Liver (tissue), 3 donors: ENCODE measurements at regions not wholly inside any gene's neighbourhood (a gene's known extent, or its start where the extent isn't known, plus 50 kb on each side); places are given as distances from the start of the nearest gene placed in this dataset.
"Not testable (repeated sequence)": the region's sequence is repeated elsewhere in the genome, so short reads cannot be mapped to it uniquely, and the experiment has no call there.

ENCODE experiments used
- ATF3 ChIP-seq: IDR thresholded peaks from 2 replicates; pipeline ENCODE4 v1.6.1; 2016; ENCODE audit warnings: antibody characterized with exemption
- CTCF ChIP-seq: fragments of 150-350 bp; IDR thresholded peaks from 2 replicates; pipeline ENCODE4 v1.5.1; 2017; ENCODE audit warnings: improper control_type of control experiment, low read depth, low read length; ENCODE audit not compliant: missing input control
- FOXA1 ChIP-seq: IDR thresholded peaks from 2 replicates; pipeline ENCODE4 v1.6.1; 2016; ENCODE audit warnings: antibody characterized with exemption
- GABPA ChIP-seq, 2 donors: IDR thresholded peaks in 1 of 2; conservative IDR thresholded peaks in 1 of 2; 2 replicates each; pipeline ENCODE4 v1.6.1; 2016; ENCODE audit warnings: antibody characterized with exemption in 2 of 2, mild to moderate bottlenecking in 1 of 2, moderate library complexity in 1 of 2
- HNF4A ChIP-seq, 2 donors: conservative IDR thresholded peaks; 2 replicates each; pipeline ENCODE4 v1.6.1; 2016; ENCODE audit warnings: antibody characterized with exemption in 2 of 2, mild to moderate bottlenecking in 2 of 2
- JUND ChIP-seq, 2 donors: IDR thresholded peaks; 2 replicates each; pipeline ENCODE4 v1.6.1; 2016; ENCODE audit warnings: antibody characterized with exemption in 2 of 2
- MAX ChIP-seq: IDR thresholded peaks from 2 replicates; pipeline ENCODE4 v1.6.1; 2016; ENCODE audit warnings: antibody characterized with exemption
- RAD21 ChIP-seq, 2 donors: IDR thresholded peaks; 2 replicates each; pipeline ENCODE4 v1.6.1; 2016; ENCODE audit warnings: antibody characterized with exemption in 2 of 2, mild to moderate bottlenecking in 2 of 2
- REST ChIP-seq: IDR thresholded peaks from 2 replicates; pipeline ENCODE4 v1.6.1; 2016; ENCODE audit warnings: antibody characterized with exemption, mild to moderate bottlenecking
- RXRA ChIP-seq, 2 donors: IDR thresholded peaks; 2 replicates each; pipeline ENCODE4 v1.6.1; 2017 to 2018; ENCODE audit warnings: antibody characterized with exemption in 2 of 2, mild to moderate bottlenecking in 1 of 2
- SP1 ChIP-seq: IDR thresholded peaks from 2 replicates; pipeline ENCODE4 v1.6.1; 2018; ENCODE audit warnings: antibody characterized with exemption, mild to moderate bottlenecking
- TAF1 ChIP-seq: conservative IDR thresholded peaks from 2 replicates; pipeline ENCODE4 v1.6.1; 2016; ENCODE audit warnings: antibody characterized with exemption, mild to moderate bottlenecking
- YY1 ChIP-seq: IDR thresholded peaks from 2 replicates; pipeline ENCODE4 v1.6.1; 2016; ENCODE audit warnings: antibody characterized with exemption, mild to moderate bottlenecking
- ZBTB33 ChIP-seq: IDR thresholded peaks from 2 replicates; pipeline ENCODE4 v1.6.1; 2016; ENCODE audit warnings: antibody characterized with exemption
- donor health status: healthy.
- donor health status: healthy.

GRCh38 chr2:89273443-89273842 is 582.0 kb downstream of the RPIA start:
- not testable (repeated sequence) for TF ChIP-seq MAX; CTCF; YY1; GABPA (IDR thresholded peaks at IDR 0.05 in 1 of 2, conservative IDR thresholded peaks at IDR 0.05 in 1 of 2); JUND (IDR thresholded peaks at IDR 0.05); HNF4A (conservative IDR thresholded peaks at IDR 0.05); FOXA1; RAD21 (IDR thresholded peaks at IDR 0.05); ATF3; RXRA (IDR thresholded peaks at IDR 0.05); REST; SP1; ZBTB33; TAF1
